ENCODE measurements at regions not wholly inside any gene's neighbourhood (a gene's known extent, or its start where the extent isn't known, plus 50 kb on each side); places are given as distances from the start of the nearest gene placed in this dataset.
A peak's percentile ranks its signal among the peaks of the same experiment; 100 is the strongest.
"Not testable (repeated sequence)": the region's sequence is repeated elsewhere in the genome, so short reads cannot be mapped to it uniquely, and the experiment has no call there.

- DNase-seq: no peak
Measured at GRCh38 chr14:53857625-53858344, 98.8 kb downstream of the BMP4 start.

- no peak for DNase-seq
Measured at GRCh38 chr14:53855574-53855973, 101.1 kb downstream of the BMP4 start.

GRCh38 chr14:53855127-53855526 is 101.5 kb downstream of the BMP4 start:
- DNase-seq: no peak

GRCh38 chr14:53851394-53852090 is 105.1 kb downstream of the BMP4 start:
- no peak for DNase-seq

DNA sequence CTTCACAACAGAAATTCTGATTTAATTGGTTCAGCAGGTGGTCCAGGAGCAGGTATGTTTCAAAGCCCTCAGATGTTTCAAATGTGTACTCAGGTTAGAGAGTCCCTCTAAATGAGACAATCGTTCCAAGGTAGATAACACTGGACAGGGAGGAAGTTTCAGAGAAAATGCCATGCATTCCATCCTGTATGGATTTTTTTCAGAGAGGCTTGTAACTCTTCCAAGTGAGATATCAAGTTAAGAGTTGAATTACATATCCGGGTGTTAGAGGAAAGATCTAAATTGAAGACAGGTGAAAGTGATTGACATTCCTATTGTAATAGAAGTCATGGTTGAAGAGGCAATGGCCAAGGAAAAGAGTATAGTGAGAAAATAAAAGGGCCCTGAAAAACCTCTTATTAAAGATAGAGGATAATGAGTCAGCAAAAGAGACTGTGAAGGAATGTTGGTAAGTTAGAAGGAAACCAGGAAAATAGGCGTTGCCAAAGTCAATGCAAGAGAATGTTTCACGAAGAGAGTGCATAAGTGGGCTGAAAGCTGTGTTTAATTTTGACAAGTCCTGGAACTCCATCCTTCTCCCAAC is 105.8 kb downstream of the BMP4 start:
- DNase-seq: no peak

GRCh38 chr14:53849549-53849948 is 107.1 kb downstream of the BMP4 start:
- no peak for DNase-seq

- DNase-seq: no peak
Measured at GRCh38 chr14:53848854-53849253, 107.8 kb downstream of the BMP4 start.

DNA sequence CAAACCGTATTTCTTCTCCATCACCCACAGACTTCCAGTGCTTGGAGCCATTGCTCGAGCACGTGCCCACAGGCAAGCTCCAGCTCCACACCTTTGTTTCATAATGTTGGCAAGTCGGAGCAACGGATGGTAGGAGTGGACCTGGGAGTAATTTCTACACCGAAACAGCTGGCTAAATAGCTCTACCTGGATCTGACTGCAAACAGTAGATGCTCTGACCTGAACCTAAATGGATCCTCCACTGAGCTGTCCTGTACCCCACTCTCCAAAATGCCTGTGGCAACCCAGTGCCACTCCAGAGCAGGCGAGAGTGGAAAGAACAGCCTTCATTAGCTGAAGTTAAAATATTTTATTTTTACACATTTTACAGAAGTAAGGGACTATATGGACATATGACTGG is 108.7 kb downstream of the BMP4 start:
- DNase-seq: no peak

DNA sequence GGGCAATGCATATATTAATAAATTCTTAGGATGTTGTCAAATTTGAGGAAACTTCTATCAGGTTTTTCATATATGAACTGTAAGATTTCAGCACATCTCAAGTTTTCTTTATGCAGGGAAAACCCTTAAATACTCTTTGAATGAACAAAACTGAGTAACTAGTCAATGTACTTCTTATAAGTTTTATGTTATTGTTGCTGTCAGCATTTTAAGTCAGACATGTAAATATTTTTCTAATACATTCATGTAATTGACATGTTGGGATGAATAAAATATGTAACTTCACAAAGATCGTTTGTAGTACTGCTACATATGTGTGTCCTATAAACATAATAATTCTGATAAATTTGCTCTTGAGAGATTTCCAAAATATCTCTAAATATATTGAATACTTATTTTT is 109.6 kb downstream of the BMP4 start:
- DNase-seq: no peak

DNA sequence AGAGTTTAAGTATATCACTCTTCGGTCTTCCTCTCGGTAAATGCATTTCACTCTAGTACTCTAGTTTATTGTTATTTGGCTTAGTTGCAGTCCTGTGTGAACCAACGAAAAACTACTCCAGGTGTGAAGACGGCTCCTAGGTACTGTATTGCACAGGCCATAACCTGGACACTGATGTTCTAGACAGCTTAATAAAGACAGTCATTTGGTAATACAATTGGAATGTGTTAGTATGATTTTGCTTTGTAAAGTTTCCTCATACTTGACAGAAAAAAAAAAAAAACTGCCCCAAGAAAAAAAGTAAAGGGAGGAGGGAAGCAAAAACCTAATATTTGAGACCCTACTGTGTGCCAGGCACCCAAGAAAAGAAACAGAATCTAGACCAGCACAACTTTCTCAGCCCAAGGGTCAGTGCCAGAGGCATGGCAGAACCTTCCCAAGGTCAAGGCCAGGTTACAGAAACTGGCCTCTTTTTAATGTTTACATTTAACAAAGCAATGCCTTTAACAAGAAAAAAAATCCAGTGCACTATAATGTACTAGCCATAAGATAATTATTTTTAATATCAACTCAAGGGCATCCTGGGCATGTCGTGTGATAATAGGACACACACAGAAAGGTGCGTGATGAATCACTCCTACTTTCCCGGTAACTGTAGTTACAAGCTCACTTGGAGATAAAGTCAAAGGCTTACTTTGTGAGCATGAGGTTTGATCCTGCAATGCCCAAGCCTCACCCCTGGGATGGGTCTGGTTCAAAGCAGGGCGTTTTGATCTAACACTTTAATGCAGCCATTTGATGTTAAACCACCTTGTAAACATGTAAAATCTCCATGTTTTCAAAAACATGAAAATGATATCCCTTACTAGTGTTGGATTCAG is 110.6 kb downstream of the BMP4 start:
- DNase-seq: no peak

- no peak for DNase-seq
Measured at GRCh38 chr14:53842938-53843337, 113.7 kb downstream of the BMP4 start.

DNA sequence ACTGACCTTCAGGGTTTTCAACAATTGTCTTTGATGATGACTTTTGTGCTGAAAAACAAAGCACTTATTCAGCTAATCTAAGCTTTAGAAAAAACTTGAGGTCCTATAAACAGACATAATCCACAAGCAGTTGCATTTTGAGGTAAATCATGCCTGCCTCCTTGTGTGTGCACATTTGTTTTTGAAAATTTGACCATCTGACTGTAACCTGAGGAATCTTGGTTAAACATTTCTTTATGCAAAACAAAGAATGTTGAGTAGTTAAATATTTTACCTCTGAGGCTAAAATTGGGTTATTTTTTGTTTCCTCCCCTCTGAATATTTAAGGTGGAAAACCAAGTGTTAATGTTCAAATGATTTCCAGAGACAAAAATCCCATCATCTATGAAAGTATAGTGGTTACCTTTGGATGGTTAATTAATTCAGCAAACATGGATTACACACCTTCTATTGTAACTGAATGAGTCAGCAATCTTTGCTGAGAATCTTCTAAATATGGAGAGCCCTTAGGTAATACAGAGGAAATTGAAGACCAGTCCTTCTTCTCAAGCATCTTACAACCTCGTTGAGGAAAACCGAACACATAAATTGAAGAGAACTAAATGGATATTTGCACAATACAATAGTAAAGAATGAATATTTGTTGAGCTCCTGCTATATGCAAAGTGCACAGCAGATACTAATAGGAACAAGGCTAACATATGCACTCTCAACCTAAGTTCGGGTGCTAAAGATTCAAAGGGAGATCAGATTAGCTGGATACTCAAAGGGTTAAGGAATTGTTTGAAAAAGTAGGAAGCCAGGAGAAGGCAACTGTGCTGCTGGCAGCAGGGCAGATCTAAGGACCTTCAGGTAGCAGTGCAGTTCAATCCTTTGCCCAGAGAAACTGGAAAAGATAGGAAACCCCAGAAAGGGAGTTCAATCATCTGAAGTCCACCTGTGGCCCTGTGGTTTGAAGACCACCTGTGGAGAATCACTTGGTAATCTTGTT is 115.2 kb downstream of the BMP4 start:
- no peak for DNase-seq

DNA sequence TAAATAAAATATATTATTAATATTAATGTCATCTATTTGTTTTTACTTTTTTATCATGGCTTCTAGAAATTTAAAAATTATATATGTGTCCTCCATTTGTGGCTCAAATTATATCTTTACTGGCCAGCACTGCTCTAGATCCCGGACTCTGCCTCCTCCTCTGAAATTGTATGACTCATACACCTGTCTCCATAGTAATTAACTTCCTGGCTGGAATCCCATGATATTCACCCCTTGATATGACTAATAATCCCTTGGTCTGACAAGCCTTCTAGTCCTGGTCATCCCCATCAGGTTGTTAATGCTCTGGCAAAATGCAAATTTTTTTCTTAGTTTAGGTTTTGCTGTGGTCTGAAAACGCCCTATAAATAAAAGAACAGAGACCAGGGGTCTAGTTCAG is 116.2 kb downstream of the BMP4 start:
- DNase-seq: peak; percentile 35

- DNase-seq: no peak
Measured at GRCh38 chr14:53838374-53838773, 118.3 kb downstream of the BMP4 start.

GRCh38 chr14:53837656-53838055 is 119.0 kb downstream of the BMP4 start:
- DNase-seq: not testable (repeated sequence)

DNA sequence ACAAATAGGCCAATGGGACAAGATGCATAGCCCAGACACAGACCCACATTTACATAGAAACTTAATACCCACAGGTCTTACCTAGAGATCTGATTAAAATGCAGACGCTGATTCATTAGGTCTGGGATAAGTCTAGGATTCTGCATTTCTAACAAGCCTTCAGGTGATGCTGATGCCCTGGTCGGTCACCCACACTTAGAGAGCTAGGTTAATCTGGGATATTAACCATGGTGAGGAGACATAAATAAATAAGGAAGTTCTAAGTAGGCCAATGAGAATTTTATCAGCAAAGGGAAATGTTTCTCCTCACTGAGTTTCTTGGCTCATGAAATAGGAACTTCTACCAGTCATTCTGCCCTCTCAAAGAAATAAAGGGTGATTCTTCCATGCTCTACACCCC is 120.1 kb downstream of the BMP4 start:
- DNase-seq: no peak

- no peak for DNase-seq
Measured at GRCh38 chr14:53828820-53829219, 127.8 kb downstream of the BMP4 start.

DNA sequence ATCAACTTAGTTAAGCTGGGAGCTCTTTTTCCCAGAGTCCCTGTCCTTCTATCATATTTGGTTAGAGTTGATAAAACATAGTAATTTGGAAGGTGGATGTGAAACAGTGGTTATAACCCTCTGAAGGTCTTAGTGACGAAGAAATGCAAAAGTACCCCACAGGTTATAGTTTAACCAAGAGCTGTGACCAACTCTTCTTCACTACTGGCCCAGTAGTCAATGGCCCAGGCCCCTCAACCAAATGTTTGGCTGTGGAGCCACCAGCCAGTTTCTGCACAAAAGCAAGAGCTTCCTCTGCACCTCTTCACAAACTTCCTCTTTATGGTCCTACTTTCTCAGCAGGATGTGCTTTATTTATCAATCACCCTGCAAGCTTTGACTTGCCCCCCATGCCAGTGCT is 132.6 kb downstream of the BMP4 start:
- no peak for DNase-seq

DNA sequence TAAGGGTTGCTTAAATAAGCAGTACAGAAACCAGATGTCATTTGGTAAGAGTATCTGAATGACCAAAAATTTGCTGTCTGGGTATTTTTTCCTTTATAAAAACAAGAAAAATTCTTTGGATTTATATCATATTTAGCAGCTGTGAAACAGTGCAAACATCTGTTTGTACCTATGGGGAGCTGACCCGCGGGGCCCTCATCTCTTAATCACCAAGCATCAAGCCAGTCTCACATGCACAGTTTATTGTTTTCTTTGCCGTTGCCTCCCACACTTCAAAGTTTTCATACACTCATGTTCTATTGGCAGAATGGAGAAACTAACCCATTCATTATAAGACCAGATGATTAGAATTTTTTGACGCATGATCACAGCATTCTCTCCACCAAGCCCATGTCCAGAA is 142.2 kb downstream of the BMP4 start:
- DNase-seq: no peak

DNA sequence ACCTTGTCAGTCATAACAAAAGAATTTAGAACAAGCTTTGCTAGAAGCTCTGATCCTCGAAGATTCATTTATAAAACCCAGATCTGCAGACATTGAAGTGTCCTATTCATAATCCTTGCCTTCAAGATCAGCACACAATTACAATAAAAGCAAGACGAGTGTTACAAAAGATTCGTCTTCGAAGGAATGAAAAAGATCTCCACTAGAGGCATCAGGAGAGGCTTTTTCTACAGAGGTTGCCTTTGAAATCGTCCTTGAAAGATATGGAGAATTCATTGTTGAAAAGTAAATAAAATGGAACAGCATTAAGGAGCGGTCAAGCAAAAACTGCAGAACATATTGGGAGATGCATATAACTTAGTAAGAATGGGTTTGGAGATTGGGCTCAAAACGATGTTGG is 146.4 kb downstream of the BMP4 start:
- no peak for DNase-seq

- DNase-seq: no peak
Measured at GRCh38 chr14:53808042-53808441, 148.6 kb downstream of the BMP4 start.

GRCh38 chr14:53807542-53807941 is 149.1 kb downstream of the BMP4 start:
- DNase-seq: no peak

Data from NCI-H1417 treated with DMSO at 0.1 percent for 48 hours (cell line).